ENCODE measurements at regions not wholly inside any gene's neighbourhood (a gene's known extent, or its start where the extent isn't known, plus 50 kb on each side); places are given as distances from the start of the nearest gene placed in this dataset.

GRCh38 chr10:61299841-61300240 lies 153.3 kb downstream of the TMEM26 start:
- TF ChIP-seq CTCF (conservative IDR thresholded peaks at IDR 0.05) (no peak), ZFX (IDR thresholded peaks at IDR 0.05) (no peak)
